22Rv1 (cell line): ENCODE measurements at regions not wholly inside any gene's neighbourhood (a gene's known extent, or its start where the extent isn't known, plus 50 kb on each side); places are given as distances from the start of the nearest gene placed in this dataset.

ENCODE experiments used
- ZFX ChIP-seq: fragments of 450-650 bp; IDR thresholded peaks from 2 replicates; pipeline ENCODE4 v1.6.1; 2017; ENCODE audit warnings: antibody characterized with exemption, borderline replicate concordance
- TF ChIP-seq, protein P1 (sequence below): fragments of 450-650 bp; IDR thresholded peaks from 2 replicates; pipeline ENCODE4 v1.5.1; 2017; ENCODE audit warnings: mild to moderate bottlenecking

DNA sequence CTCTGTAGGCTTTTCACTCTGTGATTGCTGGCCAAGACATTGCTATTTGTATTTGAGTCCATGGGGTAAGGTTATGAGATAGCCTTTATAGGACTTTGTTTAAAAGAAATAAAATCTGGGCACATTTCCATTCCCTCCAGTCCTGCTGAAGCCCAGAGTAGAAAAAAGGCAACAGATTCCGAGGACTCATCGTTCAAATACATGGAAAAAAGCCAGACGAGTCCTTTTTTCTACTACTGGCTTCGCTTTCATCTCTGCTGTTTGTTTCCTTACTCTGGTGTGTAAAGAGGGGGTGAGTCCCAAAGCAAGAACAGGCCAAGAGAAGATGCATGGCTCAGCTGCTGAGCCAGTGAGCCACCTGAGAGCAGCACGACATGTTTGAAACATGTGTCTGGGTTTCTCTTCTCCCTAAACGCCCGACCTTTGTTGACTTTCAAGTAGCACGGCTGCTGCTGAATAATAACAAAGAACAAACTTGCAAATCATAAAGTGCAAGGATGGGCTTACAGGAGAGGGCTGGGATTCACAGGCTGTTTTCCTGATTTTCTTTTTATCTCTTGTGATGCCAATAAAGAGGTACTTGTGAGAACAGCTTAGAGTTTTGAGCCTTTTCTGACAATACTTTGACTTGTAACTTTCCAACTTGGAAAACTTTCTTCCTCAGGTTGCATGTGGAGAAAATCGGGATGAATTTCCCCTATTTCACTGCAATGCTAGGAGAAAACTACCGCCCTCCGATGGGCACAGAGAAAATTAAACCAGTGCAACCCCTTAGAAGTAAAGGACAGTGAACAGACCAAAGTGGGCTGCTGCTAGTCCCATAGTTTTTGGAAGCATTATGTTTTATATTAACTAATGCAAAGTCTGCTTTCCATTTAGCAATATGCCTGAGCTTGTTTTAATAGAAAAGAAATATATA, 195.2 kb upstream of the RAG2 start:
- TF ChIP-seq, protein P1, sequence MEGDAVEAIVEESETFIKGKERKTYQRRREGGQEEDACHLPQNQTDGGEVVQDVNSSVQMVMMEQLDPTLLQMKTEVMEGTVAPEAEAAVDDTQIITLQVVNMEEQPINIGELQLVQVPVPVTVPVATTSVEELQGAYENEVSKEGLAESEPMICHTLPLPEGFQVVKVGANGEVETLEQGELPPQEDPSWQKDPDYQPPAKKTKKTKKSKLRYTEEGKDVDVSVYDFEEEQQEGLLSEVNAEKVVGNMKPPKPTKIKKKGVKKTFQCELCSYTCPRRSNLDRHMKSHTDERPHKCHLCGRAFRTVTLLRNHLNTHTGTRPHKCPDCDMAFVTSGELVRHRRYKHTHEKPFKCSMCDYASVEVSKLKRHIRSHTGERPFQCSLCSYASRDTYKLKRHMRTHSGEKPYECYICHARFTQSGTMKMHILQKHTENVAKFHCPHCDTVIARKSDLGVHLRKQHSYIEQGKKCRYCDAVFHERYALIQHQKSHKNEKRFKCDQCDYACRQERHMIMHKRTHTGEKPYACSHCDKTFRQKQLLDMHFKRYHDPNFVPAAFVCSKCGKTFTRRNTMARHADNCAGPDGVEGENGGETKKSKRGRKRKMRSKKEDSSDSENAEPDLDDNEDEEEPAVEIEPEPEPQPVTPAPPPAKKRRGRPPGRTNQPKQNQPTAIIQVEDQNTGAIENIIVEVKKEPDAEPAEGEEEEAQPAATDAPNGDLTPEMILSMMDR: peak; percentile 16; the same call in 1 of the 2 replicates
- TF ChIP-seq ZFX: no peak
